Spinal cord (tissue), 9 donors: ENCODE measurements at regions not wholly inside any gene's neighbourhood (a gene's known extent, or its start where the extent isn't known, plus 50 kb on each side); places are given as distances from the start of the nearest gene placed in this dataset.
A peak's percentile ranks its signal among the peaks of the same experiment; 100 is the strongest.

Source experiments
- DNase-seq, 6 donors: peaks; one replicate each; pipeline versions ENCODE4 v3.0.0 to v3.0.0-alpha.2; 2013 to 2015; ENCODE audit warnings: low spot score in 6 of 6, low read depth in 4 of 6
- H3K27ac ChIP-seq: one replicate; pipeline ENCODE4 v1.5.1; 2013; ENCODE audit warnings: low read depth, low read length, control low read depth
- H3K27me3 ChIP-seq: one replicate; pipeline ENCODE4 v1.6.1; 2013; ENCODE audit warnings: low read length; ENCODE audit not compliant: control insufficient read depth, insufficient read depth
- H3K36me3 ChIP-seq: one replicate; pipeline ENCODE4 v1.6.1; 2013; ENCODE audit warnings: low read length; ENCODE audit not compliant: control insufficient read depth, insufficient read depth
- H3K4me1 ChIP-seq: one replicate; pipeline ENCODE4 v1.6.1; 2013; ENCODE audit warnings: low read length; ENCODE audit not compliant: control insufficient read depth, insufficient read depth
- H3K4me3 ChIP-seq: one replicate; pipeline ENCODE4 v1.5.1; 2013; ENCODE audit warnings: low read depth, low read length, control low read depth
- H3K9me3 ChIP-seq: one replicate; pipeline ENCODE4 v1.6.1; 2013; ENCODE audit warnings: low read length; ENCODE audit not compliant: control insufficient read depth, insufficient read depth
- WGBS: methylation state at CpG from one replicate; pipeline ENCODE4 v1.1.5; 2013; ENCODE audit warnings: missing lambda C conversion rate; ENCODE audit not compliant: insufficient coverage; 5-methylcytosine and 5-hydroxymethylcytosine counted together
- donor health status: healthy.

DNA sequence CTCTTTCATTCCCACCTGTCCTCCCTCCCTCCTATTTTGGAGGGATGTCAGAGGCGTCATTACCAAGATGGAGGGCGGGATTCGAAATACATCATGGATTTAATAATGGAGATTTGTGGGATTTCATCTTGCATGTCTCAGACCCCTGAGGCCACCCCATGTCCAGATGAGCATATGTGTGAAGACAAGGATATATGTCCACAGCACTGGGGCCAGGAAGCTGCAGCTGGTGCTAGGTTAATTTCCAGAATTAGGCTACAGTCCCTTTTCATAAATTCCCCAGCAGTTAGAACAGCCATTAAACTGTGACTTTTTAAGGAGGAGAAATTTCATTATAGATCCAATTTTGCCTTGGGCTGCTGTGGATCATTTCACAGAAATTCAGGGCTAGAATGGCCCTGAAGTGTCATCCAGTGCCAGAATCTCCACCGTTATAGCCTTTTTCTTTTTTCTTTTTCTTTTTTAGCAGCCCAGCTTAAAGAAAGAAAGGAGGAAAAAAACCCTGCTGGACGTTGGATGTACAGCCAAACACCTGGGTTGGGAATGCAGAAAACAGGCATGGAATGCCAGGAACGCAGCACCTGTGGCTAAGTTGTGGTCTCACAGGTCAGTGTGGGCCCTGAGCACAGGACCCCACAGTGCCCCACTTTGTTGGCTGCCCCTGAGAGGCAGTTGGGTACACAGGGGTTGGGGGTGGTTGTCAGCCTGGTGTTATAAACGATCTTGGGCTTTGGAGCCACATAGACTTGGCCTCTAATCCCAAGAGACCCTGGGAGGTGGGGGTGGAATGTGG lies 50.2 kb upstream of the CXCL14 start:
- H3K27ac ChIP-seq, result no peak overlapping the region
- 83% methylated on average over 7 of the region's 7 CpGs for WGBS
- no peaks in the 10 kb centered on the region for H3K4me1 ChIP-seq
- H3K9me3 ChIP-seq, result no peaks in the 10 kb centered on the region
- H3K36me3 ChIP-seq, result no peaks in the 10 kb centered on the region
- H3K4me3 ChIP-seq, result no peak overlapping the region
- H3K27me3 ChIP-seq, result no peaks in the 10 kb centered on the region
- peak in 1 of 6 donors; percentile 47 for DNase-seq
